ENCODE measurements at regions not wholly inside any gene's neighbourhood (a gene's known extent, or its start where the extent isn't known, plus 50 kb on each side); places are given as distances from the start of the nearest gene placed in this dataset.

GRCh38 chr14:48693793-48694192 is 892.4 kb downstream of the RPS29 start:
- Histone ChIP-seq H4K8ac (replicated peaks; ENCODE audit: insufficient read length, low read depth, low read length) (no peak overlapping the region), H3K14ac (ENCODE audit: insufficient read depth, low read length) (no peak overlapping the region), H2BK15ac (ENCODE audit: low read depth, low read length) (no peak overlapping the region), H2BK12ac (ENCODE audit: insufficient read length, low read depth, low read length) (no peak overlapping the region), H3K4ac (ENCODE audit: low read depth, low read length) (no peak overlapping the region), H2AFZ (ENCODE audit: low read length) (no peak overlapping the region), H3K56ac (ENCODE audit: insufficient read length, low read depth, low read length) (no peak overlapping the region), H4K91ac (ENCODE audit: insufficient read length, low read depth, low read length) (no peak overlapping the region), H4K5ac (ENCODE audit: insufficient read length, low read depth, low read length) (no peak overlapping the region), H3K27me3 (ENCODE audit: insufficient read depth, low read length) (no peaks in the 10 kb centered on the region), H3K79me1 (ENCODE audit: insufficient read depth, low read depth, low read length, poor library complexity, severe bottlenecking) (no peaks in the 10 kb centered on the region), H3K4me2 (ENCODE audit: insufficient read depth, insufficient read length, low read length) (no peak overlapping the region), H2BK20ac (ENCODE audit: low read depth, low read length, poor library complexity, severe bottlenecking) (no peak overlapping the region), H2BK5ac (ENCODE audit: insufficient read length, low read length) (no peak overlapping the region), H3T11ph (ENCODE audit: low read length) (no peak overlapping the region), H2AK5ac (ENCODE audit: insufficient read length, low read length) (no peak overlapping the region), H3K9me3 (ENCODE audit: control insufficient read depth, low read depth, low read length) (no peaks in the 10 kb centered on the region), H3K4me1 (ENCODE audit: insufficient read depth, low read length) (no peaks in the 10 kb centered on the region), H3K27ac (ENCODE audit: insufficient read length, low read depth, low read length) (no peak overlapping the region), H3K23me2 (ENCODE audit: insufficient read length, low read depth, low read length, poor library complexity, severe bottlenecking) (no peaks in the 10 kb centered on the region), H3K23ac (ENCODE audit: insufficient read length, low read depth, low read length) (no peak overlapping the region), H3K9ac (ENCODE audit: extremely low read depth, insufficient read length, low read length) (no peak overlapping the region), H3K79me2 (ENCODE audit: insufficient read depth, low read length) (no peaks in the 10 kb centered on the region), H3K18ac (ENCODE audit: insufficient read length, low read depth, low read length) (no peak overlapping the region), H2BK120ac (ENCODE audit: low read depth, low read length, poor library complexity, severe bottlenecking) (no peak overlapping the region), H4K20me1 (ENCODE audit: control insufficient read depth, insufficient read depth, insufficient read length) (no peaks in the 10 kb centered on the region)
- H3K9me3 Mint-ChIP-seq: peaks cover 8 to 9% of the 10 kb centered on the region in 2 experiments; a peak in 4 of 5 replicates
- no peak for DNase-seq
- H3K4me3 Mint-ChIP-seq: no peak overlapping the region
- peaks cover 2 to 6% (median 3%) of the 10 kb centered on the region in 3 experiments; a peak in 5 of 7 replicates for H3K36me3 Mint-ChIP-seq (ENCODE audit: insufficient read depth in 1 of 3, low read depth in 3 of 3)
- no peak overlapping the region for H3K27ac Mint-ChIP-seq
- TF ChIP-seq CTCF (conservative IDR thresholded peaks at IDR 0.05): no peak
- WGBS (ENCODE audit: extremely low coverage, insufficient read length, low lambda C conversion rate): no CpG with 5 or more reads among the region's 1 CpG
- no peaks in the 10 kb centered on the region for H3K27me3 Mint-ChIP-seq (ENCODE audit: low read depth)
- 0 out of 4 replicates have a peak, but pooled peaks cover 0 to 3% of the 10 kb centered on the region in 2 experiments for H3K4me1 Mint-ChIP-seq

Data from H9 (cell line).